ENCODE measurements at regions not wholly inside any gene's neighbourhood (a gene's known extent, or its start where the extent isn't known, plus 50 kb on each side); places are given as distances from the start of the nearest gene placed in this dataset.

GRCh38 chr14:64649383-64649998, 54.7 kb upstream of the PLEKHG3 start:
- TF ChIP-seq POLR2AphosphoS5 (IDR thresholded peaks at IDR 0.05) (no peak), CTCF (IDR thresholded peaks at IDR 0.05) (no peak), POLR2A (IDR thresholded peaks at IDR 0.05) (no peak)

All from prostate gland (tissue), 2 donors.